Mesendoderm (in vitro differentiated cells): ENCODE measurements at regions not wholly inside any gene's neighbourhood (a gene's known extent, or its start where the extent isn't known, plus 50 kb on each side); places are given as distances from the start of the nearest gene placed in this dataset.

ENCODE experiments used
- DNase-seq: peaks from one replicate; pipeline ENCODE4 v3.0.0; 2013
- H2AK5ac ChIP-seq: 2 replicates; pipeline ENCODE4 v1.6.1; 2013; ENCODE audit warnings: low read length, inconsistent platforms
- H2BK120ac ChIP-seq: 2 replicates; pipeline ENCODE4 v1.6.1; 2013; ENCODE audit warnings: low read depth, mild to moderate bottlenecking, low read length, moderate library complexity, mixed read lengths
- H2BK15ac ChIP-seq: replicated peaks from 2 replicates; pipeline ENCODE4 v1.6.1; 2013; ENCODE audit warnings: low read depth, mild to moderate bottlenecking, moderate library complexity
- H2BK5ac ChIP-seq: 2 replicates; pipeline ENCODE4 v1.6.1; 2013; ENCODE audit warnings: low read length, inconsistent platforms
- H3K18ac ChIP-seq: 2 replicates; pipeline ENCODE4 v1.6.1; 2013; ENCODE audit warnings: mild to moderate bottlenecking, low read length, mixed read lengths
- H3K23ac ChIP-seq: one replicate; pipeline ENCODE4 v1.6.1; 2013; ENCODE audit warnings: low read length
- H3K27ac ChIP-seq: 2 replicates; pipeline ENCODE4 v1.5.1; 2013; ENCODE audit warnings: low read depth, mild to moderate bottlenecking, inconsistent platforms, low read length, moderate library complexity
- H3K27me3 ChIP-seq: 2 replicates; pipeline ENCODE4 v1.6.1; 2013; ENCODE audit warnings: low read length, control low read depth, mild to moderate bottlenecking, inconsistent platforms; ENCODE audit not compliant: insufficient read depth, poor library complexity
- H3K36me3 ChIP-seq: 2 replicates; pipeline ENCODE4 v1.6.1; 2013; ENCODE audit warnings: low read length, inconsistent platforms; ENCODE audit not compliant: control insufficient read depth, insufficient read depth
- H3K4ac ChIP-seq: one replicate; pipeline ENCODE4 v1.6.1; 2013; ENCODE audit warnings: low read depth, mild to moderate bottlenecking, low read length, moderate library complexity
- H3K4me1 ChIP-seq: 2 replicates; pipeline ENCODE4 v1.6.1; 2013; ENCODE audit warnings: low read depth, low read length, inconsistent platforms; ENCODE audit not compliant: control insufficient read depth
- H3K4me2 ChIP-seq: 2 replicates; pipeline ENCODE4 v1.6.1; 2013; ENCODE audit warnings: low read length
- H3K4me3 ChIP-seq: 2 replicates; pipeline ENCODE4 v1.5.1; 2013; ENCODE audit warnings: mild to moderate bottlenecking, low read length
- H3K56ac ChIP-seq: one replicate; pipeline ENCODE4 v1.6.1; 2013; ENCODE audit warnings: low read length
- H3K79me1 ChIP-seq: 2 replicates; pipeline ENCODE4 v1.6.1; 2013; ENCODE audit warnings: low read length, inconsistent platforms
- H3K79me2 ChIP-seq: 2 replicates; pipeline ENCODE4 v1.6.1; 2013; ENCODE audit warnings: mild to moderate bottlenecking, low read length; ENCODE audit not compliant: control insufficient read depth, insufficient read depth
- H3K9ac ChIP-seq: 2 replicates; pipeline ENCODE4 v1.6.1; 2013; ENCODE audit warnings: low read length, inconsistent platforms
- H4K5ac ChIP-seq: one replicate; pipeline ENCODE4 v1.6.1; 2013; ENCODE audit warnings: low read length
- H4K8ac ChIP-seq: one replicate; pipeline ENCODE4 v1.6.1; 2013; ENCODE audit warnings: low read depth, mild to moderate bottlenecking, control low read depth, low read length, moderate library complexity
- WGBS: extraction: QIAGEN DNeasy Blood & Tissue Kit; methylation state at CpG from one replicate; pipeline ENCODE4 v1.1.7; 2013; ENCODE audit warnings: low lambda C conversion rate, missing lambda C conversion rate; ENCODE audit not compliant: insufficient coverage; ENCODE audit errors: extremely low coverage; 5-methylcytosine and 5-hydroxymethylcytosine counted together

DNA sequence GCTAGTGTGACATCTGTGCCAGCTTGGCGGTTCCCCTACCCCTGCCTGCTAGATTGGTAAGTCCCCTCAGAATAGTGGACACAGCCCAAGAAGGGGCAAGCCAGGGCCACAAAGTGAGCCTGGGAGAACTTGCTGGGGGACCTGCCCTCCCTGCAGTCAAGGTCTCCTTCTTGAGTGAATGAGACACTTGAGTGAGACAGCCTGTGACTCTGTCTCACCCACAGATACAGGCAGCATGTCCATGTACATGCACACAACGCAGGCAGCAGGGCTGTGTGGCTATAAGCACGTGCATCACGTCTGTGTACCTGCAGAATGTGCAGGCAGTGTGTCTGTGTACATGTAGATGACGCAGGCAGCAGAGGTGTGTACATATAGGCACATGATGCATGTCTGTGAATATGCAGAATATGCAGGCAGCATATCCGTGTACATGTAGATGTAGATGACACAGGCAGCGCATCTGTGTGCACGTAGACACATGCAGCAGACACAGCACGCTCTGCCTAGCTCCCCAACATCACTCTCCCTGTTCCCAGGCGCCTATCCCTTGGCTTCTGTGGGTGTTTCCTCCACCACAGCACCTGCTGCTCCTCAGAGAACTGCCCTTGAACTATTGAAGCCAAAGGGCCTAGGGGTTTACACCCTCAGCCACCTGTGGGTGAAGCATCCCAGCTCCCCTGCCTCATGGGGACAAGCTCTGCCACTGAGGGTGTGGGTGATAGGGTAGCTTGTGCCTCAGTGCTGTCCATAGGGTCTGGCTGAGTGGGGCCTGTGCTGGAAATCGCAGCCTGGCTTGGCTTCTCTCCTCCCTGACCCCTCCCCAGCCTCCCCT is 147.2 kb upstream of the TWIST2 start:
- Histone ChIP-seq H3K4ac (no peak overlapping the region), H3K9ac (no peak overlapping the region), H3K23ac (no peak overlapping the region), H3K4me1 (no peaks in the 10 kb centered on the region), H2BK15ac (no peak overlapping the region), H3K56ac (no peak overlapping the region), H3K18ac (no peak overlapping the region), H3K27me3 (no peaks in the 10 kb centered on the region), H4K8ac (no peak overlapping the region), H3K79me1 (no peaks in the 10 kb centered on the region), H3K79me2 (no peaks in the 10 kb centered on the region), H3K27ac (no peak overlapping the region), H2BK5ac (no peak overlapping the region), H3K4me3 (no peak overlapping the region), H2AK5ac (no peak overlapping the region), H4K5ac (no peak overlapping the region), H3K36me3 (no peaks in the 10 kb centered on the region), H3K4me2 (no peak overlapping the region), H2BK120ac (no peak overlapping the region)
- no CpG with 5 or more reads among the region's 11 CpGs for WGBS
- no peak for DNase-seq

GRCh38 chr2:238701341-238702206 is 146.3 kb upstream of the TWIST2 start:
- no peak overlapping the region for H2BK120ac ChIP-seq
- H3K23ac ChIP-seq = no peak overlapping the region
- no peak overlapping the region for H3K4me3 ChIP-seq
- no peak for DNase-seq
- no peaks in the 10 kb centered on the region for H3K4me1 ChIP-seq
- H3K27ac ChIP-seq = no peak overlapping the region
- H3K27me3 ChIP-seq = no peaks in the 10 kb centered on the region
- H2AK5ac ChIP-seq = no peak overlapping the region
- no peak overlapping the region for H2BK15ac ChIP-seq
- H4K8ac ChIP-seq = no peak overlapping the region
- H4K5ac ChIP-seq = no peak overlapping the region
- no peak overlapping the region for H3K9ac ChIP-seq
- no peaks in the 10 kb centered on the region for H3K79me2 ChIP-seq
- H2BK5ac ChIP-seq = no peak overlapping the region
- H3K36me3 ChIP-seq = no peaks in the 10 kb centered on the region
- H3K56ac ChIP-seq = no peak overlapping the region
- no peak overlapping the region for H3K4ac ChIP-seq
- no peaks in the 10 kb centered on the region for H3K79me1 ChIP-seq
- no peak overlapping the region for H3K4me2 ChIP-seq
- no CpG with 5 or more reads among the region's 26 CpGs for WGBS
- H3K18ac ChIP-seq = no peak overlapping the region

DNA sequence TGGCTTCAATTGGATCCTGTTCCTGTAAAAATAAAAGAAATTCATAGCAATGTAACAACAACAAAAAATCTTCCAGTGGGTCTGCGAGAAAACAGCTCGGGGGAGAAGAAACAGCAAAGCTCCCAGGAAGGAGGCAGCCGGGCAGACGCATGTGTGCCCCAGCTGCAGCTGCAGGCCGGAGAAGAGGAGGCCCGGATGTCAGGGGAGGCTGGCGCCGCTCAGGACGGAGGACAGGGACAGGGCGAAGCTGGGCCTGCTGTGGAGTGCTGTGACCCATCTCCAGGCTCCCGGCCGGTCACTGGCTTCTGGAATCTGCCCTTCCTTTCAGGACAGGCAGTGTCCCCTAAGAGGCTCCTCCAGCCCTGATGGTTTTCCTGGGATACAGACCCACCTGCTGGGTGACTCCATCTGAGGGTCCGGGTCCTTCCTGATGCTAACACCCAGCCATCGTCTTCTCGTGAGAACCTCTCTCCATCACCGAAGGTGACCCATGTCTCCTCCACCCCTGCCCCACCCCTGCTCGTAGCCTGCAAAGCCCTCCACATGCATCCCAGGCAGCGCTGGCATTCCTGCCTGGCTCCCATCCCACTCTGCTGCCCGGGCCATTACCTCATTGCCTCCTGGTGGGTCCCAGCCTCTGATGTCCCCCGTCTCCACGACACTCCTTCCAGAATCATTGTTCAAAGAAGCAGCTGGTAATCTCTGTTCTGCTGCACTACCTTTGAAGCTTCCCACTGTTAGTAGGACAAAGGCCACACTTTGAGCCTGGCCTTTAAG is 145.4 kb upstream of the TWIST2 start:
- DNase-seq = no peak
- no peak overlapping the region for H3K27ac ChIP-seq
- no peak overlapping the region for H2BK5ac ChIP-seq
- H2AK5ac ChIP-seq = no peak overlapping the region
- H3K4me1 ChIP-seq = no peaks in the 10 kb centered on the region
- no peak overlapping the region for H3K4me2 ChIP-seq
- no peaks in the 10 kb centered on the region for H3K79me1 ChIP-seq
- no peak overlapping the region for H3K9ac ChIP-seq
- H3K36me3 ChIP-seq = no peaks in the 10 kb centered on the region
- no peaks in the 10 kb centered on the region for H3K27me3 ChIP-seq
- no peak overlapping the region for H3K56ac ChIP-seq
- no peak overlapping the region for H4K5ac ChIP-seq
- WGBS = no CpG with 5 or more reads among the region's 21 CpGs
- H3K79me2 ChIP-seq = no peaks in the 10 kb centered on the region
- no peak overlapping the region for H3K23ac ChIP-seq
- no peak overlapping the region for H3K4me3 ChIP-seq
- H2BK15ac ChIP-seq = no peak overlapping the region
- no peak overlapping the region for H2BK120ac ChIP-seq
- no peak overlapping the region for H3K18ac ChIP-seq
- no peak overlapping the region for H4K8ac ChIP-seq
- no peak overlapping the region for H3K4ac ChIP-seq

DNA sequence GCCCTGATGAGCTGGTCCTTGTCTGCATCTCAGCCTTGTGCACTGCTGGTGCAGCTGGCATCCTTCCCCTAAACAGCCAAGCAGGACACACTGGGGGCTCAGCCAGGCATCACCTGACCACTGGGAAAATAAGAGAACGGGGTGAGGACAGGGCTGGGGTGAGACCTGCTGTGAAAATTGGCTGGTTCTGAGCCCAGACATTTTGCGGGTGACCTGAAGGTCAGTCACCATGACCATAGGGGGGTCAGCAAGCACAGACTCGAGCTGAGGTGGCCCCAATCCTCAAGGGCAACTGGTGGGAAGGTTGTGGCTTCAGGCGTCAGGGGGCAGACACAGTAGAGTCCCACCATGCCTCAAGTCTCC is 144.9 kb upstream of the TWIST2 start:
- no peak overlapping the region for H3K23ac ChIP-seq
- no peak overlapping the region for H2AK5ac ChIP-seq
- H3K4me1 ChIP-seq = no peaks in the 10 kb centered on the region
- no peak overlapping the region for H4K5ac ChIP-seq
- DNase-seq = no peak
- no peaks in the 10 kb centered on the region for H3K36me3 ChIP-seq
- H3K9ac ChIP-seq = no peak overlapping the region
- no peak overlapping the region for H3K56ac ChIP-seq
- H3K4me3 ChIP-seq = no peak overlapping the region
- H3K18ac ChIP-seq = no peak overlapping the region
- H3K4ac ChIP-seq = no peak overlapping the region
- H2BK5ac ChIP-seq = no peak overlapping the region
- H3K79me1 ChIP-seq = no peaks in the 10 kb centered on the region
- no peak overlapping the region for H3K4me2 ChIP-seq
- no peak overlapping the region for H2BK120ac ChIP-seq
- H3K79me2 ChIP-seq = no peaks in the 10 kb centered on the region
- H2BK15ac ChIP-seq = no peak overlapping the region
- no peaks in the 10 kb centered on the region for H3K27me3 ChIP-seq
- WGBS = no CpG with 5 or more reads among the region's 4 CpGs
- no peak overlapping the region for H3K27ac ChIP-seq
- no peak overlapping the region for H4K8ac ChIP-seq

- Histone ChIP-seq H3K27ac (no peak overlapping the region), H4K8ac (no peak overlapping the region), H3K56ac (no peak overlapping the region), H3K27me3 (no peaks in the 10 kb centered on the region), H3K79me2 (no peaks in the 10 kb centered on the region), H2BK120ac (no peak overlapping the region), H3K4me3 (no peak overlapping the region), H4K5ac (no peak overlapping the region), H3K79me1 (no peaks in the 10 kb centered on the region), H2AK5ac (no peak overlapping the region), H3K4ac (no peak overlapping the region), H3K9ac (no peak overlapping the region), H2BK15ac (no peak overlapping the region), H3K18ac (no peak overlapping the region), H3K4me2 (no peak overlapping the region), H3K36me3 (no peaks in the 10 kb centered on the region), H3K4me1 (no peaks in the 10 kb centered on the region), H3K23ac (no peak overlapping the region), H2BK5ac (no peak overlapping the region)
- no CpG with 5 or more reads among the region's 9 CpGs for WGBS
- no peak for DNase-seq
Measured at GRCh38 chr2:238703436-238703835, 144.4 kb upstream of the TWIST2 start.
